ENCODE measurements at regions not wholly inside any gene's neighbourhood (a gene's known extent, or its start where the extent isn't known, plus 50 kb on each side); places are given as distances from the start of the nearest gene placed in this dataset.

GRCh38 chr2:175450029-175450760 lies 268.7 kb upstream of the ATP5MC3 start:
- Histone ChIP-seq H3K36me3 (no peaks in the 10 kb centered on the region), H3K4me1 (peaks cover 0 to 9% (median 0%) of the 10 kb centered on the region in 12 donors), H3K4me3 (no peak overlapping the region), H3K27me3 (peaks cover 0 to 9% (median 0%) of the 10 kb centered on the region in 9 donors), H3K27ac (peak overlapping the region in 2 of 12 donors; percentile 31 to 67), H3K9me3 (no peaks in the 10 kb centered on the region)
- WGBS, 4 donors = 54 to 67% (median 60%) methylated on average over 2 of the region's 2 CpGs
- no peak for TF ChIP-seq CTCF (IDR thresholded peaks at IDR 0.05)
- no peak for TF ChIP-seq POLR2A (IDR thresholded peaks at IDR 0.05)
- intact Hi-C loops (cut with DNase I) = no loop called here
- DNase-seq = no peak
- ATAC-seq = no peak

- H3K36me3 ChIP-seq = no peaks in the 10 kb centered on the region
- DNase-seq = no peak
- no peak overlapping the region for H3K4me3 ChIP-seq
- peaks cover 0 to 9% (median 0%) of the 10 kb centered on the region in 12 donors for H3K4me1 ChIP-seq
- peak overlapping the region in 2 of 12 donors; percentile 31 to 67 for H3K27ac ChIP-seq
- TF ChIP-seq CTCF (IDR thresholded peaks at IDR 0.05) (no peak), POLR2A (IDR thresholded peaks at IDR 0.05) (no peak)
- peaks cover 0 to 9% (median 0%) of the 10 kb centered on the region in 9 donors for H3K27me3 ChIP-seq
- intact Hi-C loops (cut with DNase I) = no loop called here
- ATAC-seq = no peak
- H3K9me3 ChIP-seq = no peaks in the 10 kb centered on the region
These were observed 268.1 kb upstream of the ATP5MC3 start for GRCh38 chr2:175449616-175450015.

- DNase-seq = no peak
- H3K27ac ChIP-seq = no peak overlapping the region
- H3K36me3 ChIP-seq = no peaks in the 10 kb centered on the region
- peaks cover 0 to 9% (median 0%) of the 10 kb centered on the region in 12 donors for H3K4me1 ChIP-seq
- ATAC-seq = no peak
- H3K9me3 ChIP-seq = no peaks in the 10 kb centered on the region
- H3K27me3 ChIP-seq = peaks cover 0 to 29% (median 2%) of the 10 kb centered on the region in 9 donors
- TF ChIP-seq CTCF (IDR thresholded peaks at IDR 0.05) (no peak), POLR2A (IDR thresholded peaks at IDR 0.05) (no peak)
- no peak overlapping the region for H3K4me3 ChIP-seq
- intact Hi-C loops (cut with DNase I) = no loop called here
- 72 to 79% (median 75%) methylated on average over 4 of the region's 4 CpGs for WGBS, 4 donors
These were observed 264.7 kb upstream of the ATP5MC3 start for GRCh38 chr2:175446201-175446600.

DNA sequence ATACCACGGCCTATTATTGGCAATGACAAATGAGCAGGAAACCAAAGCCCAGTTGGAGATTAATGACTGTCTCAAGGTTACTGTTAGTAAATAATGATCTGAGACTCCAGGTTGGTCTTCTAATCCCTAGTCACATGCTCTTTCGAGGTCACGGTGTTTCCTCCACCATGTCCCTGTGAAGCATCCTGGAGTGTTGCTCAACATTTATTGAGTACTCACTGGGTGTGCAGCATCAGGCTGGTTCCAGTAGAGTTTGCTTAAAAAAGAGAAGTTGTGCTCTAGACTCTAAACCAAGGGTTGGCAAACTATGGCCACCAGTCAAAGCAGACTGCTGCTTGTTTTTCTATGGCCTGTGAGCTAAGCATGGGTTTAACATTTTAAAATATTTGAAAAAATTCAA lies 263.8 kb upstream of the ATP5MC3 start:
- peaks cover 0 to 7% (median 0%) of the 10 kb centered on the region in 12 donors for H3K4me1 ChIP-seq
- no peak for ATAC-seq
- no peak overlapping the region for H3K4me3 ChIP-seq
- WGBS, 4 donors = 78 to 91% (median 84%) methylated on average over 3 of the region's 3 CpGs
- H3K27ac ChIP-seq = no peak overlapping the region
- DNase-seq = no peak
- H3K27me3 ChIP-seq = peaks cover 0 to 29% (median 2%) of the 10 kb centered on the region in 9 donors
- H3K9me3 ChIP-seq = no peaks in the 10 kb centered on the region
- H3K36me3 ChIP-seq = no peaks in the 10 kb centered on the region
- intact Hi-C loops (cut with DNase I) = no loop called here
- TF ChIP-seq CTCF (IDR thresholded peaks at IDR 0.05) (no peak), POLR2A (IDR thresholded peaks at IDR 0.05) (no peak)
